ENCODE measurements at regions not wholly inside any gene's neighbourhood (a gene's known extent, or its start where the extent isn't known, plus 50 kb on each side); places are given as distances from the start of the nearest gene placed in this dataset.

- Histone ChIP-seq H3K4me3 (ENCODE audit: low read length in 3 of 3) (no peak overlapping the region), H3K36me3 (ENCODE audit: control insufficient read depth in 3 of 3, insufficient read depth in 3 of 3, low read length in 3 of 3) (no peaks in the 10 kb centered on the region), H3K9me3 (ENCODE audit: control insufficient read depth in 3 of 3, low read length in 3 of 3) (no peaks in the 10 kb centered on the region), H3K4me1 (ENCODE audit: control insufficient read depth in 3 of 3, insufficient read depth in 3 of 3, low read length in 3 of 3) (no peaks in the 10 kb centered on the region), H3K9ac (ENCODE audit: low read depth in 1 of 3, low read length in 3 of 3) (no peak overlapping the region), H3K27me3 (ENCODE audit: control insufficient read depth in 3 of 3, insufficient read depth in 3 of 3, low read length in 3 of 3) (no peaks in the 10 kb centered on the region), H3K27ac (ENCODE audit: low read depth, low read length) (no peak overlapping the region)
Observed at GRCh38 chr16:6031567-6031966, 934.0 kb upstream of the EEF2KMT start.

GRCh38 chr16:6031102-6031501, 933.5 kb upstream of the EEF2KMT start:
- Histone ChIP-seq H3K4me3 (ENCODE audit: low read length in 3 of 3) (no peak overlapping the region), H3K27ac (ENCODE audit: low read depth, low read length) (no peak overlapping the region), H3K36me3 (ENCODE audit: control insufficient read depth in 3 of 3, insufficient read depth in 3 of 3, low read length in 3 of 3) (no peaks in the 10 kb centered on the region), H3K4me1 (ENCODE audit: control insufficient read depth in 3 of 3, insufficient read depth in 3 of 3, low read length in 3 of 3) (no peaks in the 10 kb centered on the region), H3K9me3 (ENCODE audit: control insufficient read depth in 3 of 3, low read length in 3 of 3) (no peaks in the 10 kb centered on the region), H3K9ac (ENCODE audit: low read depth in 1 of 3, low read length in 3 of 3) (no peak overlapping the region), H3K27me3 (ENCODE audit: control insufficient read depth in 3 of 3, insufficient read depth in 3 of 3, low read length in 3 of 3) (no peaks in the 10 kb centered on the region)

- Histone ChIP-seq H3K9ac (ENCODE audit: low read depth in 1 of 3, low read length in 3 of 3) (no peak overlapping the region), H3K4me3 (ENCODE audit: low read length in 3 of 3) (no peak overlapping the region), H3K27ac (ENCODE audit: low read depth, low read length) (no peak overlapping the region), H3K9me3 (ENCODE audit: control insufficient read depth in 3 of 3, low read length in 3 of 3) (no peaks in the 10 kb centered on the region), H3K4me1 (ENCODE audit: control insufficient read depth in 3 of 3, insufficient read depth in 3 of 3, low read length in 3 of 3) (no peaks in the 10 kb centered on the region), H3K27me3 (ENCODE audit: control insufficient read depth in 3 of 3, insufficient read depth in 3 of 3, low read length in 3 of 3) (peaks cover 0 to 2% (median 0%) of the 10 kb centered on the region in 3 donors), H3K36me3 (ENCODE audit: control insufficient read depth in 3 of 3, insufficient read depth in 3 of 3, low read length in 3 of 3) (no peaks in the 10 kb centered on the region)
Observed at GRCh38 chr16:6027733-6028132, 930.1 kb upstream of the EEF2KMT start.

GRCh38 chr16:6023449-6023848, 925.9 kb upstream of the EEF2KMT start:
- Histone ChIP-seq H3K9me3 (ENCODE audit: control insufficient read depth in 3 of 3, low read length in 3 of 3) (no peaks in the 10 kb centered on the region), H3K4me3 (ENCODE audit: low read length in 3 of 3) (no peak overlapping the region), H3K27me3 (ENCODE audit: control insufficient read depth in 3 of 3, insufficient read depth in 3 of 3, low read length in 3 of 3) (peaks cover 12 to 22% (median 15%) of the 10 kb centered on the region in 3 donors), H3K27ac (ENCODE audit: low read depth, low read length) (no peak overlapping the region), H3K4me1 (ENCODE audit: control insufficient read depth in 3 of 3, insufficient read depth in 3 of 3, low read length in 3 of 3) (no peaks in the 10 kb centered on the region), H3K36me3 (ENCODE audit: control insufficient read depth in 3 of 3, insufficient read depth in 3 of 3, low read length in 3 of 3) (no peaks in the 10 kb centered on the region), H3K9ac (ENCODE audit: low read depth in 1 of 3, low read length in 3 of 3) (no peak overlapping the region)

- Histone ChIP-seq H3K4me3 (ENCODE audit: low read length in 3 of 3) (no peak overlapping the region), H3K36me3 (ENCODE audit: control insufficient read depth in 3 of 3, insufficient read depth in 3 of 3, low read length in 3 of 3) (no peaks in the 10 kb centered on the region), H3K27ac (ENCODE audit: low read depth, low read length) (no peak overlapping the region), H3K9me3 (ENCODE audit: control insufficient read depth in 3 of 3, low read length in 3 of 3) (no peaks in the 10 kb centered on the region), H3K9ac (ENCODE audit: low read depth in 1 of 3, low read length in 3 of 3) (no peak overlapping the region), H3K4me1 (ENCODE audit: control insufficient read depth in 3 of 3, insufficient read depth in 3 of 3, low read length in 3 of 3) (no peaks in the 10 kb centered on the region), H3K27me3 (ENCODE audit: control insufficient read depth in 3 of 3, insufficient read depth in 3 of 3, low read length in 3 of 3) (peaks cover 16 to 23% (median 17%) of the 10 kb centered on the region in 3 donors)
Observed at GRCh38 chr16:6021276-6021943, 923.8 kb upstream of the EEF2KMT start.

DNA sequence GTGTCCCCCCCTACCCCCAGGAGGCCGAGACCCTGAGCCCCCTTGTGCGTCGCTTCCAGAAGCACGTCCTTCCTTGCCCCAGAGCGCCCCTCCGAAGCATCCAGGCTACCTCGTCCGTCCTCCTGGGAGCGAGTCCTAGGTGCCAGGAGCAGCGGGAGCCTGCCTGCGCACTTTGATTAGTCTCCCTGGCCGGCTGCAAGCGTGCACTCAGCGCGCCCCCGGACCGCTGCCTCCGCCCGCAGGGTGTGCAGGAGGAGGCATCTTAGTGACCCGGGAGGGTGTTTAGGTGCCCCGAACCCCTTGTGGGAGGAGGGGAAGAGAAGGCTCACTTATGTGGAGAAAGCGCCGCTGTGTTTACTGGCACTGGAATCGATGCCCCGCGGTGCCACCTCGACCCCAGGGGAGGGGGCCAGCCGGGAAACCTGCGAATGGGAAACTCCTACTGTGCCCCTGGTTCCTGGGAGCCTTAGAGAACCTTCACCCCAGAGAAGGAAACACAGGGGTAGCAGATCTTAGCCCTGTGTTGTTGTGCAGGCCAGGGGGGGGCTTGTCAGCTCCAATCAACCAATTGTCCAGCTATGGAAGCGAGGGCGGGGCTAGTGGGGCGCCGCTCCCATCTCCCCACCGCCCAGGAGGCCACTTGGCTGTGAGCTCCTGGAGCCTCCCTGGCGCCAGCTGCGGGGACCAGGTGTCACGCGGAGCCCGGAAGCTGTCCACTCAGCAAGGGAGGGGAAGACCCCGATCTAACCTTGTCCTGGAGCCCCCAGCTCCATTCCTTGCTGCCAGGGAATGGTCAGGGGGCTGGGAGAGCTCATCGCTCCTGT, 922.8 kb upstream of the EEF2KMT start:
- Histone ChIP-seq H3K4me1 (ENCODE audit: control insufficient read depth in 3 of 3, insufficient read depth in 3 of 3, low read length in 3 of 3) (no peaks in the 10 kb centered on the region), H3K9me3 (ENCODE audit: control insufficient read depth in 3 of 3, low read length in 3 of 3) (peaks cover 0 to 4% (median 0%) of the 10 kb centered on the region in 3 donors), H3K4me3 (ENCODE audit: low read length in 3 of 3) (no peak overlapping the region), H3K27me3 (ENCODE audit: control insufficient read depth in 3 of 3, insufficient read depth in 3 of 3, low read length in 3 of 3) (peaks cover 16 to 23% (median 17%) of the 10 kb centered on the region in 3 donors), H3K27ac (ENCODE audit: low read depth, low read length) (no peak overlapping the region), H3K36me3 (ENCODE audit: control insufficient read depth in 3 of 3, insufficient read depth in 3 of 3, low read length in 3 of 3) (no peaks in the 10 kb centered on the region), H3K9ac (ENCODE audit: low read depth in 1 of 3, low read length in 3 of 3) (no peak overlapping the region)

- Histone ChIP-seq H3K4me1 (ENCODE audit: control insufficient read depth in 3 of 3, insufficient read depth in 3 of 3, low read length in 3 of 3) (no peaks in the 10 kb centered on the region), H3K4me3 (ENCODE audit: low read length in 3 of 3) (no peak overlapping the region), H3K27ac (ENCODE audit: low read depth, low read length) (no peak overlapping the region), H3K36me3 (ENCODE audit: control insufficient read depth in 3 of 3, insufficient read depth in 3 of 3, low read length in 3 of 3) (no peaks in the 10 kb centered on the region), H3K27me3 (ENCODE audit: control insufficient read depth in 3 of 3, insufficient read depth in 3 of 3, low read length in 3 of 3) (peaks cover 16 to 23% (median 17%) of the 10 kb centered on the region in 3 donors), H3K9ac (ENCODE audit: low read depth in 1 of 3, low read length in 3 of 3) (no peak overlapping the region), H3K9me3 (ENCODE audit: control insufficient read depth in 3 of 3, low read length in 3 of 3) (peaks cover 0 to 5% (median 0%) of the 10 kb centered on the region in 3 donors)
Observed at GRCh38 chr16:6019490-6019991, 921.9 kb upstream of the EEF2KMT start.

GRCh38 chr16:6018848-6019489, 921.4 kb upstream of the EEF2KMT start:
- Histone ChIP-seq H3K27me3 (ENCODE audit: control insufficient read depth in 3 of 3, insufficient read depth in 3 of 3, low read length in 3 of 3) (peaks cover 16 to 23% (median 17%) of the 10 kb centered on the region in 3 donors), H3K9ac (ENCODE audit: low read depth in 1 of 3, low read length in 3 of 3) (no peak overlapping the region), H3K9me3 (ENCODE audit: control insufficient read depth in 3 of 3, low read length in 3 of 3) (peaks cover 0 to 5% (median 0%) of the 10 kb centered on the region in 3 donors), H3K4me3 (ENCODE audit: low read length in 3 of 3) (no peak overlapping the region), H3K27ac (ENCODE audit: low read depth, low read length) (no peak overlapping the region), H3K4me1 (ENCODE audit: control insufficient read depth in 3 of 3, insufficient read depth in 3 of 3, low read length in 3 of 3) (no peaks in the 10 kb centered on the region), H3K36me3 (ENCODE audit: control insufficient read depth in 3 of 3, insufficient read depth in 3 of 3, low read length in 3 of 3) (no peaks in the 10 kb centered on the region)

DNA sequence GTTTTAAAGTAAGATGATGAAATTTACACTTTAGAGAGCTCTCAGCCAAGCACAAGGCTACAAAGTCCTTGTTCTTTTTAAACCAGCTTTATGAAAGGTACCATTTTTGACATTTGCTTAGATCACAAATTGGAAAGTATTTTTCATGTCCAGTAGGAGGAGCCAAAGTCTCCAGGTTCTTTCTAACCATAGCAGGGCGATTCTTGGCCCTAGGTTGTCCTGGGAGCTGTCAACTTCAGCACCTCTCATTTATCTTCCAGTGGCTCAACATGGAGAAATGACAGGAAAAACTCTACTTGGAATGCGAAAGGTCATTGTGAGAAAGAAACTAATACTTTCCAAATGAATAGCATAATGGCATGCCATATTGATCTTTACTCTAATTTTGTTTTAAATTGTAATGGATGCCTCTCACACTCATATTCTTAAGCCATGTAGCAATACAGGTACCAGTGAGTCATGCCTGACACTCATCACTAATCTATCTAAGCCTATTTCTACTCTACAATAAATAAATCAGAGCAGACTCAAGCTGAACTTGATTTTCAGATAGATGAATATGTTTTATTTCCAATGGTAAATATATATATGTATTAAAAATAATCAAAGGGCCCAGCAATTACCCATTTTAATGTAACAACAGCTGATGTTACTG, 919.1 kb upstream of the EEF2KMT start:
- Histone ChIP-seq H3K4me3 (ENCODE audit: low read length in 3 of 3) (no peak overlapping the region), H3K27ac (ENCODE audit: low read depth, low read length) (no peak overlapping the region), H3K9me3 (ENCODE audit: control insufficient read depth in 3 of 3, low read length in 3 of 3) (peaks cover 0 to 8% (median 0%) of the 10 kb centered on the region in 3 donors), H3K9ac (ENCODE audit: low read depth in 1 of 3, low read length in 3 of 3) (no peak overlapping the region), H3K4me1 (ENCODE audit: control insufficient read depth in 3 of 3, insufficient read depth in 3 of 3, low read length in 3 of 3) (no peaks in the 10 kb centered on the region), H3K36me3 (ENCODE audit: control insufficient read depth in 3 of 3, insufficient read depth in 3 of 3, low read length in 3 of 3) (no peaks in the 10 kb centered on the region), H3K27me3 (ENCODE audit: control insufficient read depth in 3 of 3, insufficient read depth in 3 of 3, low read length in 3 of 3) (peaks cover 15 to 21% (median 16%) of the 10 kb centered on the region in 3 donors)
